Uterus (tissue), 3 donors: ENCODE measurements at regions not wholly inside any gene's neighbourhood (a gene's known extent, or its start where the extent isn't known, plus 50 kb on each side); places are given as distances from the start of the nearest gene placed in this dataset.
"Not testable (repeated sequence)": the region's sequence is repeated elsewhere in the genome, so short reads cannot be mapped to it uniquely, and the experiment has no call there.

Experiments
- DNase-seq, 2 donors: peaks; one replicate each; pipeline ENCODE4 v3.0.0-alpha.2; 2019 to 2020
- H3K27ac ChIP-seq, 2 donors: fragments of 200-600 bp; sonication (generic); 1 replicate in 1 of 2; 2 replicates in 1 of 2; pipeline ENCODE4 v1.5.1; 2016 to 2018
- H3K27me3 ChIP-seq, 2 donors: fragments of 200-600 bp; sonication (generic); one replicate each; pipeline ENCODE4 v1.5.1; 2018 to 2019; ENCODE audit warnings: control low read depth in 1 of 2
- H3K36me3 ChIP-seq, 2 donors: fragments of 200-600 bp; sonication (generic); one replicate each; pipeline ENCODE4 v1.5.1; 2019; ENCODE audit warnings: control low read depth in 1 of 2
- H3K4me1 ChIP-seq, 2 donors: fragments of 200-600 bp; sonication (generic); one replicate each; pipeline ENCODE4 v1.5.1; 2018 to 2019; ENCODE audit warnings: control low read depth in 1 of 2
- H3K4me3 ChIP-seq, 2 donors: fragments of 200-600 bp; sonication (generic); 1 replicate in 1 of 2; 2 replicates in 1 of 2; pipeline ENCODE4 v1.5.1; 2018 to 2019; ENCODE audit warnings: mild to moderate bottlenecking in 1 of 2
- H3K9me3 ChIP-seq, 2 donors: fragments of 200-600 bp; sonication (generic); one replicate each; pipeline ENCODE4 v1.5.1; 2019; ENCODE audit warnings: control low read depth in 1 of 2
- CTCF ChIP-seq, 4 experiments: fragments of 200-600 bp in 2 of 4; fragments of 450-650 bp in 2 of 4; sonication (generic) in 2 of 4; IDR thresholded peaks; one replicate each; pipeline ENCODE4 v1.5.1; 2016 to 2019; ENCODE audit warnings: antibody characterized with exemption in 4 of 4, mild to moderate bottlenecking in 2 of 4, moderate library complexity in 1 of 4
- POLR2A ChIP-seq, 2 donors: fragments of 450-650 bp; IDR thresholded peaks; one replicate each; pipeline ENCODE4 v1.6.1; 2016; ENCODE audit warnings: antibody characterized with exemption in 2 of 2, mild to moderate bottlenecking in 1 of 2, moderate library complexity in 1 of 2
- intact Hi-C: fragments of 100-400 bp; cut with DNase I; formaldehyde crosslinking; loops from one replicate; pipeline ENCODE4 v1.15.1; 2023; ENCODE audit warnings: low total_unique reads
- donor health status: DM: yes; HTN: yes; CAD: no.

- no peak for TF ChIP-seq CTCF (IDR thresholded peaks at IDR 0.05)
- no peak for TF ChIP-seq POLR2A (IDR thresholded peaks at IDR 0.05)
- Histone ChIP-seq H3K4me3 (no peak overlapping the region), H3K27ac (no peak overlapping the region), H3K36me3 (no peaks in the 10 kb centered on the region), H3K4me1 (no peaks in the 10 kb centered on the region), H3K27me3 (no peaks in the 10 kb centered on the region), H3K9me3 (no peaks in the 10 kb centered on the region)
- DNase-seq = no peak
- intact Hi-C loops = no loop called here
Measured at GRCh38 chr4:13678186-13678924, 50.8 kb upstream of the BOD1L1 start.

DNA sequence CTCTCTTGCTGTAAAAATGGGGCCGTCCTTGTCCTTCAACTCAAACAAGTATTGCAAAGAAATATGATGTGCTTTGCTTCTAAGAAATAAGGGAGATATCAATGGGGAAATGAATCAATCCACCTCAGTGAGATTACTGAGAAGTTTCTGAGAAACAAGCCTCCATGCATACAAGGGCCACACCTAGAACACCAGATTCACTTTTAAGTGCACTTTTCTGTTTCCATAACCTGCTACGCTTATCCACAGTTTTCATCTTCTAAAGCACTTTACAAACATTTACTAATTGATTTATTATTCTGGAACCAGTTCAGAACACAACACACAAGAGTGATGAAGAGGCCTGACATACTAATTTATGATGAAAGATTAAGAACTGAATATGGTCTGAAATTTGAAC is 54.0 kb upstream of the BOD1L1 start:
- no peak overlapping the region for H3K4me3 ChIP-seq
- no peaks in the 10 kb centered on the region for H3K4me1 ChIP-seq
- H3K27me3 ChIP-seq = no peaks in the 10 kb centered on the region
- H3K9me3 ChIP-seq = no peaks in the 10 kb centered on the region
- TF ChIP-seq POLR2A (IDR thresholded peaks at IDR 0.05) (no peak), CTCF (IDR thresholded peaks at IDR 0.05) (no peak)
- no peak overlapping the region for H3K27ac ChIP-seq
- no peak for DNase-seq
- intact Hi-C loops = no loop called here
- no peaks in the 10 kb centered on the region for H3K36me3 ChIP-seq

GRCh38 chr4:13694256-13694655 is 66.7 kb upstream of the BOD1L1 start:
- Histone ChIP-seq H3K9me3 (no peaks in the 10 kb centered on the region), H3K27ac (no peak overlapping the region), H3K4me1 (no peaks in the 10 kb centered on the region), H3K36me3 (no peaks in the 10 kb centered on the region), H3K4me3 (no peak overlapping the region), H3K27me3 (no peaks in the 10 kb centered on the region)
- no peak for DNase-seq
- no peak for TF ChIP-seq CTCF (IDR thresholded peaks at IDR 0.05)
- TF ChIP-seq POLR2A (IDR thresholded peaks at IDR 0.05) = no peak
- intact Hi-C loops = no loop called here

DNA sequence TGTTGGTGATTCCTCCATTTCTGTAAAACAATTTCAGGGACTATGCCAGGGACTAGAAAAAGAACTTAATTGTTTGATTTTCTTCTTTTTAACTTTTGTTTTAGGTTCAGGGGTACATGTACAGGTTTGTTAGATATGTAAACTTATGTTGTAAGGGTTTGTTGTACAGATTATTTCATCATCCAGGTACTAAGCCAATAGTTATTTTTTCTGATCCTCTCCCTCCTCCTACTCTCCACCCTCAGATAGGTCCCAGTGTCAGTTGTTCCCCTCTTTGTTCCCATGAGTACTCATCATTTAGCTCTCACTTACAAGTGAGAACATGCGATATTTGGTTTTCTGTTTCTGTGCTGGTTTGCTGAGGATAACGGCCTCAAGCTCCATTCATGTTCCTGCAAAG is 70.8 kb upstream of the BOD1L1 start:
- Histone ChIP-seq H3K27ac (no peak overlapping the region), H3K9me3 (no peaks in the 10 kb centered on the region), H3K4me1 (no peaks in the 10 kb centered on the region), H3K27me3 (no peaks in the 10 kb centered on the region), H3K36me3 (no peaks in the 10 kb centered on the region), H3K4me3 (no peak overlapping the region)
- no peak for TF ChIP-seq CTCF (IDR thresholded peaks at IDR 0.05)
- TF ChIP-seq POLR2A (IDR thresholded peaks at IDR 0.05) = no peak
- no peak for DNase-seq
- intact Hi-C loops = no loop called here

DNA sequence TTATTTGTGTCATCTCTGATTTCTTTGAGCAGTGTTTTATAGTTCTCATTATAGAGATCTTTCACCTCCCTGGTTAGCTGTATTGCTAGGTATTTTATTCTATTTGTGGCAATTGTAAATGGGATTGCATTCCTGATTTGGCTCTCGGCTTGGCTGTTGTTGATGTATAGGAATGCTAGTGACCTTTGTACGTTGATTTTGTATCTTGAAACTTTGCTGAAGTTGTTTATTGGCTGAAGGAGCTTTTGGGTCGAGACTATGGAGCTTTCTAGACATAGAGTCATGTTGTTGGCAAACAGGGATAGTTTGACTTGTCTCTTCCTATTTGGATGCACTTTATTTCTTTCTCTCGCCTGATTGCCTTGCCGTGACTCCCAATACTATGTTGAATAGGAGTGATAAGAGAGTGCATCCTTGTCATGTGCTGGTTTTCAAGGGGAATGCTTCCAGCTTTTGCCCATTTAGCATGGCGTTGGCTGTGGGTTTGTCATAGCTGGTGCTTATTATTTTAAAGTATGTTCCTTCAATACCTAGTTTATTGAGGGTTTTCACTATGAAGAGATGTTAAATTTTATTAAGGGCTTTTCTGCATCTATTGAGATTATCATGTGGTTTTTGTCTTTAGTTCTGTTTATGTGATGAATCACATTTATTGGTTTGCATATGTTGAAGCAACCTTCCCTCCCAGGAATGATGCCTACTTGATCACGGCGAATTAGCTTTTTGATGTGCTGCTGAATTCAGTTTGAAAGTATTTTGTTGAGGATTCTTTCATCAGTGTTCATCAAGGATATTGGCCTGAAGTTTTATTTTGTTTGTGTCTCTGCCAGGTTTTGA is 72.7 kb upstream of the BOD1L1 start:
- H3K27me3 ChIP-seq = no peaks in the 10 kb centered on the region
- H3K36me3 ChIP-seq = no peaks in the 10 kb centered on the region
- H3K27ac ChIP-seq = no peak overlapping the region
- no peaks in the 10 kb centered on the region for H3K4me1 ChIP-seq
- no peak for DNase-seq
- intact Hi-C loops = no loop called here
- no peaks in the 10 kb centered on the region for H3K9me3 ChIP-seq
- TF ChIP-seq CTCF (IDR thresholded peaks at IDR 0.05) (no peak), POLR2A (IDR thresholded peaks at IDR 0.05) (no peak)
- H3K4me3 ChIP-seq = no peak overlapping the region

- H3K36me3 ChIP-seq, H3K4me3 ChIP-seq, DNase-seq, H3K9me3 ChIP-seq, H3K27ac ChIP-seq, intact Hi-C loops, H3K27me3 ChIP-seq, H3K4me1 ChIP-seq: not testable (repeated sequence)
Measured at GRCh38 chr4:13700858-13701140, 73.3 kb upstream of the BOD1L1 start.
